HG03108 (cell line): ENCODE measurements at regions not wholly inside any gene's neighbourhood (a gene's known extent, or its start where the extent isn't known, plus 50 kb on each side); places are given as distances from the start of the nearest gene placed in this dataset.

ENCODE experiments used
- ATAC-seq: cut with Tn5 transposase; IDR thresholded peaks from one replicate; pipeline ENCODE4 v1.9.1; 2021; ENCODE audit warnings: moderate library complexity; ENCODE audit not compliant: unreplicated experiment

- no peak for ATAC-seq
Measured at GRCh38 chr12:31783996-31784645, 55.3 kb upstream of the AMN1 start.

- ATAC-seq = no peak
Measured at GRCh38 chr12:31783556-31783955, 54.7 kb upstream of the AMN1 start.

- ATAC-seq = no peak
Measured at GRCh38 chr12:31781894-31782540, 53.2 kb upstream of the AMN1 start.

DNA sequence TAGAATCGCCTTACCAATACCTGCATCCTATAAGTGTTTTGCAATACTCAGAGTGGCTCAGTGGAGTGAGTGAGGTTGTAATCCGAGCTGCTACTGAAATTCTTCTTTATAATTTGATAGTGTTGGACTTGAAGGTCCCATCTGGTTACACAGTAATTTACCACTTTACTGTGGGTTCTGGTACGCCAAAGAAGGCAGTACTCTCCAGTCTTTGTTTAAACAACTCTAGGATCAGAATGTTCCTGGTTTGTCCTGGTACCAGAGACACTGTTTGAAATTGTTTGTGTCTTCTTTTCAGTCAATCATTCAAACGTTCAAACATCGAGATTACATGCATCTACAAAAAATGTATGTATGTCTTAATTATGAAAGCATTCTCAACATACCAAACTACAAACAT is 51.3 kb upstream of the AMN1 start:
- ATAC-seq = no peak

DNA sequence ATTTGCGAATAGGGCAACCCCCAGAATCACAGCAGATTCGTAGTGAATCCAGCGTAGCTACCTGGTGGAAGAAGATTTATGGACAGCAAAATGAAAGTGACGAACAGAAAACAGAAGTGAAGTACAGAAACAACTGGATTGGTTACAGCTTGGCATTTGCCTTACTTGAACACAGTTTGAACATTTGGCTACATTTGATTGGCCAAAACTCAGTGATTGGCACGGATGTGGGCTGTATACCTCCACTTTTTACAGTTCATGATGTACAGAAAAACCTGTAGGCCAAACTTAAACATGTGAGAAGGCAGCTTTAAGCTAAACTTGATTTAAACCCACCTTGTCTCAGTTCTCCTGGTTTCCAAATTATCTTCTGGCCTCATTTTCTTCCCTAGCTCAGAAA is 49.9 kb upstream of the AMN1 start:
- ATAC-seq = no peak
